ENCODE measurements at regions not wholly inside any gene's neighbourhood (a gene's known extent, or its start where the extent isn't known, plus 50 kb on each side); places are given as distances from the start of the nearest gene placed in this dataset.

DNA sequence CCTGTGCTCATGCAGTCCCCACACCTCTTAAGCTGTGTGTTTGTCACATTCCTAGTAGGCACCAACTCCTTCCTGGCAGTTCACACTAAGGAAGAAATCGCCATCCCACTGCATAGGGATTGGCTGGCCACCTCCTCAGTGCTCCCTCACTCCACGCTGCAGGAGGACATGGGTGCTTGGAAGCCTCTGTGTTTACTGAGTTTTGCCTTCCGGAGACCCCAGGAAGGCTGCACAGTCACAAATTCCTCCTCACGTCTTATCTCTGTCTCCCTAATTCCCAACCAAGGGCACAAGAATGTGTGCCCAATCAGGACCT, 93.8 kb upstream of the GALNT2 start:
- TF ChIP-seq GATA2 (IDR thresholded peaks at IDR 0.05; ENCODE audit: low read depth, low read length) (no peak), GATA3 (IDR thresholded peaks at IDR 0.05; ENCODE audit: low read depth, low read length) (no peak)
